K562 (cell line): ENCODE measurements at regions not wholly inside any gene's neighbourhood (a gene's known extent, or its start where the extent isn't known, plus 50 kb on each side); places are given as distances from the start of the nearest gene placed in this dataset.

Experiments used
- CHD7 ChIP-seq: fragments of 200-600 bp; sonication (generic); IDR thresholded peaks from one replicate; pipeline ENCODE4 v1.6.1; 2012; ENCODE audit warnings: mild to moderate bottlenecking, low read depth, low read length, inconsistent platforms
- EP400 ChIP-seq: fragments of 450-650 bp; IDR thresholded peaks from 2 replicates; pipeline ENCODE4 v1.6.1; 2017; ENCODE audit warnings: antibody characterized with exemption, mild to moderate bottlenecking, moderate library complexity
- HDAC6 ChIP-seq: IDR thresholded peaks from 2 replicates; pipeline ENCODE4 v1.6.1; 2012; ENCODE audit warnings: low read depth, mild to moderate bottlenecking, control low read depth, inconsistent platforms, low read length, moderate library complexity
- KLF10 ChIP-seq: fragments of 250-450 bp; sonication (Bioruptor Pico); IDR thresholded peaks from 2 replicates; pipeline ENCODE4 v1.6.1; 2021; ENCODE audit warnings: matching md5 sums
- NFRKB ChIP-seq: fragments of 450-650 bp; IDR thresholded peaks from 2 replicates; pipeline ENCODE4 v1.6.1; 2016; ENCODE audit warnings: low read depth
- SIRT6 ChIP-seq: IDR thresholded peaks from one replicate; pipeline ENCODE4 v1.6.1; 2012; ENCODE audit warnings: low read depth, mild to moderate bottlenecking, control low read depth, inconsistent platforms, low read length, moderate library complexity
- SRF ChIP-seq, 2 experiments: fragments of 250-450, 450-650 bp in 1 of 2; sonication (Bioruptor Pico) in 1 of 2; sonication (generic) in 1 of 2; formaldehyde crosslinking; IDR thresholded peaks; 2 replicates each; pipeline versions ENCODE4 v1.5.0 to v1.5.1; 2020 to 2022; ENCODE audit warnings: mild to moderate bottlenecking in 1 of 2, missing genetic modification reagents in 1 of 2
- TCF7 ChIP-seq: sonication (generic); IDR thresholded peaks from 2 replicates; pipeline ENCODE4 v1.6.1; 2016; ENCODE audit warnings: antibody characterized with exemption, borderline replicate concordance
- ZBTB11 ChIP-seq, 3 experiments: fragments of 200-800 bp in 1 of 3; fragments of 250-450 bp in 1 of 3; fragments of 450-650 bp in 1 of 3; sonication (Bioruptor Pico) in 1 of 3; sonication (Bioruptor generic) in 1 of 3; formaldehyde crosslinking in 1 of 3; IDR thresholded peaks; 2 replicates each; pipeline versions ENCODE4 v1.6.1 to v1.8.0; 2016 to 2022; ENCODE audit warnings: mild to moderate bottlenecking in 2 of 3, missing genetic modification characterization in 2 of 3, missing compliant biosample characterization in 1 of 3, moderate library complexity in 1 of 3
- ZFP91 ChIP-seq: sonication (generic); formaldehyde crosslinking; IDR thresholded peaks from 2 replicates; pipeline ENCODE4 v1.8.0; 2022; ENCODE audit warnings: mild to moderate bottlenecking, missing genetic modification reagents
- ZNF584 ChIP-seq: fragments of 200-800 bp; sonication (Bioruptor generic); IDR thresholded peaks from 2 replicates; pipeline ENCODE4 v1.6.1; 2016; ENCODE audit warnings: low read depth, mild to moderate bottlenecking, missing genetic modification characterization, missing compliant biosample characterization

- TF ChIP-seq CHD7 (no peak), KLF10 (CRISPR knock-in tag) (no peak), EP400 (no peak), NFRKB (no peak), TCF7 (no peak), ZBTB11 (CRISPR knock-in tag; IDR thresholded peaks at IDR 0.05) (no peak), SIRT6 (no peak), ZNF584 (CRISPR knock-in tag) (no peak), ZFP91 (CRISPR knock-in tag) (no peak), SRF (CRISPR knock-in tag; IDR thresholded peaks at IDR 0.05) (no peak), HDAC6 (no peak)
Observed at GRCh38 chr12:127857661-127858060, 409.3 kb upstream of the TMEM132C start (continued).
